HuH-7.5 (cell line): ENCODE measurements at regions not wholly inside any gene's neighbourhood (a gene's known extent, or its start where the extent isn't known, plus 50 kb on each side); places are given as distances from the start of the nearest gene placed in this dataset.

Experiments used
- DNase-seq: peaks from one replicate; pipeline ENCODE4 v3.0.0; 2011; ENCODE audit warnings: low spot score

GRCh38 chr6:126907312-126907711, 211.2 kb upstream of the RSPO3 start:
- DNase-seq, result no peak

GRCh38 chr6:126907996-126908395, 210.5 kb upstream of the RSPO3 start:
- no peak for DNase-seq

DNA sequence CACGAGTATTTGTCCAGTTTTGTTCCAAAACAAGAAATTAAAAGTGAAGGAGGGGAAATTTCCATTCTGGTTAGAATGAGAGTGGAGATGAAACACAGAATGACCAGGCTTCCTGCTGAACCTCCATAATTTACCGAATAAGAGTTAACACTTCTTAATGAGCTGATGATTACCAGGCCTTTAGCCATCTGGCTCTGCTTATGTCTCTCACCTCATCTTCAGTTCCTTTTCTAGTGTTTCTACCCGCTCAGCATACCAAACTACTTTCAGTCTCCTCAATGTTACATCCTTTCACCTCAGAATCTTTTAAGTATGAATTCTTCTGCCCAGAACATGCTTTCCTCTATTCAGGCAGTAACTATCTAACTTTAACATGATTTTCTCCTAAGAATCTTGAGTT, 209.0 kb upstream of the RSPO3 start:
- no peak for DNase-seq

GRCh38 chr6:126913651-126914050, 204.8 kb upstream of the RSPO3 start:
- DNase-seq, result no peak

DNA sequence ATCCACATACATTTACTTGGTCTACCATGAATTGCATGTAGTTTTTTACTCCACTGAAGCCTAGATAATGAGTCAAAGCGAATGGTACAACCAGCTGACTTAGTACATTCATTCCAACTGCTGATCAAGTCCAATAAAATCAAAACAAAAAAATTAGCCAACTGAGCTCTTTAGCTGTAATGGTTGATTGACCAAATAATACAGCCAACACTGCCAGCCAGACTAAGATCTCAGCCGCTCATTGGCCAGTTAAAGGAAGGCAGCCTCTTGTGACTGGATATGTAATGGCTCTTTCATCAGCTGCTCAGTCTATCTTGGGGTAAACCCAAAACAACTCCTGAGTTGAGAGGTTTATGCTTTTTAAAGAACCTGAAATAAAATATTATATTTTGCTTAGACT, 204.3 kb upstream of the RSPO3 start:
- no peak for DNase-seq

DNA sequence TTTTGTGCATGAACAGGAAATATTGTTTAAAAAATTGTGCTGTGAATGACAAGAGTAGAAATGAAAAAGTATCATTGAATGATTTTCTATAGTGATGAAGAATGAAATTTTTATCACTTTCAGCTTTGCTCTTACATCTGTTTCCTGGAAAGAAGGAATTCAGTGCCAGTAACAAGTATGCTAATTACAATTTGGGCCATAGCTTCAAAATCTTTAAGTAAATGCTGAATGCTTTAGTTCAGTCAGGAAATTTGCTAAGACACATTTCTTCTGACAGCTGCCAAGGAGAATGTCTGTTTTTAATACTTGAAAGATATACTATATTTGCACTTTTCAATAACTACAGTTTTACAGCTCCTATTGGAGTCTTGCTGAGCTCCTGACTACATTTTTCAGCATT, 203.7 kb upstream of the RSPO3 start:
- DNase-seq, result no peak

DNA sequence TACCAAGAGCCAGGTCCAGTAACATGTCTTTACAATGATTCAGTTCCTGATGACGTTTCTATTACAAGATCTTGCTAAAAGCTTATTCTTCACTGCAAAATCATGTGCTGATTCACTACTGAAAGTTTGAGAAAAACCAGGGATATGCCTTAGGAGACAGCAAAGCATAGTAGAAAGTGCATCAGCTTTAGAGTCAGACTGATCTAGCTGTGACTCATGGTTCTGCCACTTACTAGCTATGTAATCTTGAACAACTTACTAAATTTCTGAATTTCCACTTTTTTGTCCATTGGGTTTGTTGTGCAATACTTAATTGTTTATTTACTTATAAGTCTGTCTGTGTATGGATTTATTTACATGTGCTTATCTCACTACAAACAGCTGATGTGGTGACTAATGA, 198.5 kb upstream of the RSPO3 start:
- no peak for DNase-seq

GRCh38 chr6:126923807-126924206, 194.7 kb upstream of the RSPO3 start:
- no peak for DNase-seq

DNA sequence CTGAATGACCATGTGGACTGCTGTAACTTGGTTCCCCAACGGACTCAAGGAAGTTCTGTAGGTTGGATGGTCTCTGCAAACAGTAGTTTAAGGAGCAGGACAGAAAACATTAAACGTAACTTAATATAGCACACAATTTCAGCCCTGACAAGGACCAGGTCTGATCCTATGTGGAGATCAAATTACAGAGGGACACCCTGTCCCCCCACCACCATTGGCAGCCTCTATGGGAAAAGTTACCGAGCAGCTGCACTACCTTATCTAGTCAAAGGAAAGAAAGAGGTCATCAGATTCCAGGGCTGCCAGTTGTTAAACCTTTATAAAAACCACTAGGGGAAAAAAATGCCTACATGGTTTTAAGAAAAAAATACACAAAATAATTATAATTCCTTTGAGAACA, 191.5 kb upstream of the RSPO3 start:
- DNase-seq, result no peak

DNA sequence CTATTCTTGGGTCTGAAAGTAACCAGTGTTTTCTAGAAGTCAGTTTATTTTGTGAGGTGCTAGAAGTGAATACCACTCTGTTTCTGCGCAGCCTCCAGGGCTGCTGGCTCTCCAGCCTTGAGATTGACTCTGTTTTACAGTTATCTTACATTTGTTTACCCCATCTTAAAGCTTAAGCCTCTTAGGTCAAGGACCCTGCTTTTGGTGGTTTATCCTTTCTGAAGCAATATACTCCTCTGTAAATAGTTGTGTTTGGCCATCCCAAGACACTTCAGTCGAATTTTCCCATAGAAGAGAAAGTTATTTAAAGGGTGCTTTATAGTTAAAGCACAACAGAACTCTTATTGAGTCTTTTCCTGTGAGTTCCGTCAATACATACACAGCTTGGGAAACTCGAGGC, 190.6 kb upstream of the RSPO3 start:
- no peak for DNase-seq

DNA sequence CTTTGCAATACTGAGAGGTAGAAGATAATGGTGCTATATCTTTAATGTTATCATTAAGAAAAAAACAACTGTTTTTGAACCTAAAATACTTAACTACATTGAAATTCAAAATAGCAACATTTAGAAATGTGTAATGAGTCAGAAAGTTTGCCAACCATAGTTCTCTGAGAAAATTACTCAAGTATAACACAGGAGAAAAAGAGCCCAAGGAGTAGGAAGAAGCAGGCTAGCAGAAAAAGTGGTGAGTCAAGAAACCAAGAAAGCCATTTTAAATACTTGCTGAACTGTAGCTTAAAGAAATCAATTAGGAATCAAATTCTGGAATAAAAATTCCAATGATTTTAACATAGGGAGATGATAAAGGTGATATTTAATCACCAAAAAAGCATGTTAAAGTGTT, 181.0 kb upstream of the RSPO3 start:
- no peak for DNase-seq

DNA sequence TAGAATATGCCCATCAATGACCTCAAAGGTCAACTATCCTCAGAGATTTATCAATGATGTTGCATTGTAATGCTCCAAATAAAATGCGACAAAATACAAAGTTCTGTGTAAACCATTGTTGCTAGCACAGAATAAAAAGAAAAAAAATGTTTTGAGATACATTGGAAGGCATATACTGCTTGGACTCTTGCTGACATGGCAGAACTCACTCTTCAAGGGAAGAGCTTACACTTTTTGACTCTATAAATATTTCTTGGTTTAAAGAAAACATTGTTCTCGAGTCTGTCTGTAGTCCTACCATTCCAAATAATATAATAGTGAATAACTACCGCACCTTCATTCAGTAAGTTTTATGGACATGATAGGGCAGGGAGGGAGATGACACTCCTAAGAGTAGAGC, 178.7 kb upstream of the RSPO3 start:
- no peak for DNase-seq

- no peak for DNase-seq
These were observed 176.7 kb upstream of the RSPO3 start for GRCh38 chr6:126941751-126942150.

DNA sequence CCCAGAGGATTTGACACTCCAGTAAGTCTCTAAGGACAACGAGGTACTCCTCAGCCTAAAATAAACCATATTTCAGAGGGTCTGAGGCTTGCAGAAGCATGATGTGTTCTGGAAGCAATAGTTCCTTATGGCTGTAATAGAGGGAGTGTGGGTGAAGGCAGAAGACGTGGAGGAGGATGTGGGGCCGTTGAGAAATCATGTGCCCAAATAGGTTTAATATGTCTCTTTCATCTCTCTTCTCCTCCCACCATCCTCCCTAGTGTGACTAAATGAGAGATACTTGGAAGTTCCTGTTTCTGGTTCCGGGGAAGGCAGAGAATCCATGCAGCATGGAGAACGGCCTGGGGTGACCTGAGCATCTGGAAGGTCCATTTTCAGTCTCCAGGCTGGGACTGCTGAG, 174.0 kb upstream of the RSPO3 start:
- DNase-seq, result no peak

DNA sequence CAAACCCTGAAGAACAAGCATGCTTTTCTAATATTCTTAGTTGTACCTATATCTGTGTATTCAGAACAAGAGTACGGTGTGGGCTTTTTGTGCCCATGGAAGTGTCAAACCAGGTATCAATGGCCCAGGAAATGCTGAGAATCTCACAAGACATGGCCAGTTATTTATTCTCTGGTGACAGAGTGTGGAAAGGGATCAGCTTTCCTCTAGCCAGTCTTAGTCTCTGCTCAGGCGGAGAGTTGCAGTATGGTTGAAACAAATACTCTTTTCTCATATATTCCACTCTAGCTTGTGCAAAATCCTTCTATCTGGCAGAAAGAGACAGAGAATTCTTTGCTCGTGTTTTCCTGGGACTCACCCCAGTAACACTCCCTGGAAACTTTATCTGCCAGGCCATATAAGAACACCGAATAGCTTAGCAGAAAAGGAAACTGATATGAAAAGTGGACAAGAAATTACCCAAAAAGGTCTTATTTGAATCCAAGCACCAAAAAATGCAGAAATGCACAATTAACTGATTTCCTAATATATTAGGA, 173.3 kb upstream of the RSPO3 start:
- no peak for DNase-seq

GRCh38 chr6:126945812-126946360, 172.6 kb upstream of the RSPO3 start:
- DNase-seq, result no peak

DNA sequence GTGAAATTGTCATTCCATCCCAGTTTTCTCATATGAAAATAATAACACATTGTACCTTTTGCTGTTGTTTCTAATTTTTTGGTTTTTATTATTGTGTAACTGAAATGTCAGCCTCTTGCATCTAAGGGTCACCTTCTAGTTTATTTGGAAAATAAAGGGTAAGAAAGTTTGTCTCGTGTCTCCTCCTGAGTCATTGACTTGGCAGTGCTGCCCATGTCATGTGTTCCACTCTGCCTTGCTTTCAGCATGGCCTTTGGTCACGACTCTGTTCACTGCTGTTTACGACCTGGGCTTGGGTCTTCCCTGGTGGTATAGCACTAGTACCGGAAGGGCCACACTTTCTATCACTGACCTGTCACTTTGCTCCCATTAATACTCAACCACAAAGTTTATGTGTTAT, 171.4 kb upstream of the RSPO3 start:
- DNase-seq, result no peak

DNA sequence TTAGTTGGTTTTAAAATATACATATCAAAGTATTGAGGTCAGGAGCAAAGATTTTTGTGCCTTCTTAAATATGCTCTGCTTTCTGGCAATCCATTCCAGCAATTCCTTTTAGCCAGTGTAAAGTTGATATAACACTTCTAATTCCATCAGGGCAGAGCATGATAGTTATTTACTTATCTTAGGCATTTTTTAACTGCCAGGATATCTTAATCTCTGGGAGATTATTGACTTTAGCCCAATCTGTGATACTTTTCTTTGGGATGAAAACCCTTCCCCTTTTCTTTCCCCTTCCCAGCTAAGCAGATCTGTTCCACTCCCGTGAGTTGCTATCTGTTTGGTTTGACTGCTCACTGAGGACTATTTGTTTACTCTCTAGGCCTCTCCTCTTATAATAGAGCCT, 168.7 kb upstream of the RSPO3 start:
- DNase-seq, result no peak

DNA sequence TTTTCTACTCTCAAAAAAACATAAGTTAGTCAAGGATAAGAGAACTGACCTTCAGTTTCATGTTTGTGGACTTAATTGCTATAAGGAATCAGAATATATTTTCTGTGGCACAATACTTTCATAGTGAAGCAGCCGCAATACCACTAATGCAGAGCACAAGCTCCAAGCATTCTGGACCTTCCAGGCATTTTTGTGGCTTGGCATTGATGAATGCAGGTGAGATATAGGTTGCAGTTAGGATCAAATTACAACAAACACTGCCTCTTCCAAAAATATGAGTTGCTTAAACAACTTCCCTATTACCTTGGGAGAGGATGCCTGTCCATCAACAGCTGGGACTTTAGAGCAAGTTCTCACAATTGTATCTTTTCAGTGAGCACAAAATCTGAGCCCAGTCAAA, 162.8 kb upstream of the RSPO3 start:
- DNase-seq, result no peak

- DNase-seq, result no peak
These were observed 160.8 kb upstream of the RSPO3 start for GRCh38 chr6:126957721-126958120.

- no peak for DNase-seq
These were observed 158.7 kb upstream of the RSPO3 start for GRCh38 chr6:126959765-126960164.

- no peak for DNase-seq
These were observed 155.2 kb upstream of the RSPO3 start for GRCh38 chr6:126963077-126963809.

GRCh38 chr6:126967296-126968005, 151.0 kb upstream of the RSPO3 start:
- DNase-seq, result no peak
